Vagina (tissue), 2 donors: ENCODE measurements at regions not wholly inside any gene's neighbourhood (a gene's known extent, or its start where the extent isn't known, plus 50 kb on each side); places are given as distances from the start of the nearest gene placed in this dataset.
A peak's percentile ranks its signal among the peaks of the same experiment; 100 is the strongest.
"Not testable (repeated sequence)": the region's sequence is repeated elsewhere in the genome, so short reads cannot be mapped to it uniquely, and the experiment has no call there.

ENCODE experiments used
- DNase-seq, 2 donors: peaks; one replicate each; pipeline ENCODE4 v3.0.0-alpha.2; 2017; ENCODE audit errors: extremely low spot score in 2 of 2
- H3K27ac ChIP-seq: fragments of 200-600 bp; sonication (generic); one replicate; pipeline ENCODE4 v1.5.1; 2019
- H3K27me3 ChIP-seq: fragments of 200-600 bp; sonication (generic); one replicate; pipeline ENCODE4 v1.5.1; 2019
- H3K36me3 ChIP-seq, 2 donors: fragments of 200-600 bp; sonication (generic); one replicate each; pipeline ENCODE4 v1.5.1; 2017 to 2019
- H3K4me1 ChIP-seq: fragments of 200-600 bp; sonication (generic); one replicate; pipeline ENCODE4 v1.5.1; 2019
- H3K4me3 ChIP-seq, 2 donors: fragments of 200-600 bp; sonication (generic); 1 replicate in 1 of 2; 2 replicates in 1 of 2; pipeline ENCODE4 v1.5.1; 2016 to 2019
- H3K9me3 ChIP-seq: fragments of 200-600 bp; sonication (generic); one replicate; pipeline ENCODE4 v1.5.1; 2019
- CTCF ChIP-seq, 3 experiments: fragments of 450-650 bp in 2 of 3; fragments of 200-600 bp in 1 of 3; sonication (generic) in 1 of 3; IDR thresholded peaks; one replicate each; pipeline ENCODE4 v1.5.1; 2017 to 2019; ENCODE audit warnings: antibody characterized with exemption in 3 of 3, mild to moderate bottlenecking in 2 of 3, moderate library complexity in 2 of 3
- POLR2A ChIP-seq, 2 donors: fragments of 450-650 bp; IDR thresholded peaks; one replicate each; pipeline ENCODE4 v1.6.1; 2017; ENCODE audit warnings: antibody characterized with exemption in 2 of 2, mild to moderate bottlenecking in 2 of 2, moderate library complexity in 2 of 2
- POLR2AphosphoS5 ChIP-seq, 2 donors: sonication (generic); formaldehyde crosslinking; IDR thresholded peaks; one replicate each; pipeline ENCODE4 v1.9.0; 2017; ENCODE audit warnings: antibody characterized with exemption in 2 of 2, mild to moderate bottlenecking in 2 of 2, low read depth in 1 of 2; ENCODE audit not compliant: insufficient read depth in 1 of 2
- intact Hi-C: fragments of 100-400 bp; cut with DNase I; formaldehyde crosslinking; loops from one replicate; pipeline ENCODE4 v1.15.1; 2023

GRCh38 chrX:28472926-28473325 is 114.3 kb upstream of the IL1RAPL1 start:
- TF ChIP-seq CTCF (IDR thresholded peaks at IDR 0.05) (no peak), POLR2A (IDR thresholded peaks at IDR 0.05) (no peak), POLR2AphosphoS5 (IDR thresholded peaks at IDR 0.05; ENCODE audit: insufficient read depth in 1 of 2, low read depth in 1 of 2) (no peak)
- H3K4me3 ChIP-seq = no peak overlapping the region
- no peak for DNase-seq
- H3K4me1 ChIP-seq = no peaks in the 10 kb centered on the region
- intact Hi-C loops = no loop called here
- H3K27ac ChIP-seq = no peak overlapping the region
- H3K36me3 ChIP-seq = no peaks in the 10 kb centered on the region
- H3K27me3 ChIP-seq = no peaks in the 10 kb centered on the region
- no peaks in the 10 kb centered on the region for H3K9me3 ChIP-seq

- no peaks in the 10 kb centered on the region for H3K36me3 ChIP-seq
- no peaks in the 10 kb centered on the region for H3K27me3 ChIP-seq
- no peaks in the 10 kb centered on the region for H3K4me1 ChIP-seq
- TF ChIP-seq POLR2A (IDR thresholded peaks at IDR 0.05) (no peak), CTCF (IDR thresholded peaks at IDR 0.05) (no peak), POLR2AphosphoS5 (IDR thresholded peaks at IDR 0.05; ENCODE audit: insufficient read depth in 1 of 2, low read depth in 1 of 2) (no peak)
- intact Hi-C loops = no loop called here
- no peak overlapping the region for H3K27ac ChIP-seq
- no peak overlapping the region for H3K4me3 ChIP-seq
- H3K9me3 ChIP-seq = no peaks in the 10 kb centered on the region
- DNase-seq = no peak
These were observed 99.4 kb upstream of the IL1RAPL1 start for GRCh38 chrX:28487818-28488217.

- no peak overlapping the region for H3K4me3 ChIP-seq
- intact Hi-C loops = no loop called here
- no peaks in the 10 kb centered on the region for H3K9me3 ChIP-seq
- no peaks in the 10 kb centered on the region for H3K36me3 ChIP-seq
- H3K27ac ChIP-seq = no peak overlapping the region
- no peaks in the 10 kb centered on the region for H3K27me3 ChIP-seq
- H3K4me1 ChIP-seq = no peaks in the 10 kb centered on the region
- TF ChIP-seq POLR2A (IDR thresholded peaks at IDR 0.05) (no peak), POLR2AphosphoS5 (IDR thresholded peaks at IDR 0.05; ENCODE audit: insufficient read depth in 1 of 2, low read depth in 1 of 2) (no peak), CTCF (IDR thresholded peaks at IDR 0.05) (no peak)
- no peak for DNase-seq
These were observed 95.9 kb upstream of the IL1RAPL1 start for GRCh38 chrX:28491322-28491721.

GRCh38 chrX:28491941-28492340 is 95.3 kb upstream of the IL1RAPL1 start:
- Histone ChIP-seq H3K36me3 (no peaks in the 10 kb centered on the region), H3K27me3 (no peaks in the 10 kb centered on the region), H3K4me3 (no peak overlapping the region), H3K9me3 (no peaks in the 10 kb centered on the region), H3K27ac (no peak overlapping the region), H3K4me1 (no peaks in the 10 kb centered on the region)
- DNase-seq = no peak
- TF ChIP-seq POLR2AphosphoS5 (IDR thresholded peaks at IDR 0.05; ENCODE audit: insufficient read depth in 1 of 2, low read depth in 1 of 2) (no peak), CTCF (IDR thresholded peaks at IDR 0.05) (no peak), POLR2A (IDR thresholded peaks at IDR 0.05) (no peak)
- intact Hi-C loops = no loop called here

GRCh38 chrX:28498658-28499057 is 88.6 kb upstream of the IL1RAPL1 start:
- no peaks in the 10 kb centered on the region for H3K27me3 ChIP-seq
- DNase-seq = no peak
- intact Hi-C loops = no loop called here
- H3K4me3 ChIP-seq = no peak overlapping the region
- no peaks in the 10 kb centered on the region for H3K9me3 ChIP-seq
- no peaks in the 10 kb centered on the region for H3K36me3 ChIP-seq
- no peaks in the 10 kb centered on the region for H3K4me1 ChIP-seq
- H3K27ac ChIP-seq = no peak overlapping the region
- TF ChIP-seq POLR2AphosphoS5 (IDR thresholded peaks at IDR 0.05; ENCODE audit: insufficient read depth in 1 of 2, low read depth in 1 of 2) = peak in 1 of 2 donors; percentile 22
- TF ChIP-seq CTCF (IDR thresholded peaks at IDR 0.05) = no peak

- H3K27me3 ChIP-seq, H3K4me1 ChIP-seq, H3K4me3 ChIP-seq, H3K9me3 ChIP-seq, H3K27ac ChIP-seq, DNase-seq, intact Hi-C loops, H3K36me3 ChIP-seq: not testable (repeated sequence)
These were observed 84.6 kb upstream of the IL1RAPL1 start for GRCh38 chrX:28502667-28503066.

GRCh38 chrX:28507650-28508049 is 79.6 kb upstream of the IL1RAPL1 start:
- intact Hi-C loops, DNase-seq: not testable (repeated sequence)

More at GRCh38 chrX:28507650-28508049, 79.6 kb upstream of the IL1RAPL1 start:
- H3K27ac ChIP-seq, H3K4me3 ChIP-seq, H3K27me3 ChIP-seq, H3K9me3 ChIP-seq, H3K36me3 ChIP-seq, H3K4me1 ChIP-seq: not testable (repeated sequence)
